Gastrocnemius medialis (tissue), 4 donors: ENCODE measurements at regions not wholly inside any gene's neighbourhood (a gene's known extent, or its start where the extent isn't known, plus 50 kb on each side); places are given as distances from the start of the nearest gene placed in this dataset.
A peak's percentile ranks its signal among the peaks of the same experiment; 100 is the strongest.

Experiments
- ATAC-seq, 2 donors: fragments of 150-250 bp; one replicate each; pipeline ENCODE4 v1.9.1; 2016
- DNase-seq, 2 donors: peaks; one replicate each; pipeline ENCODE4 v3.0.0-alpha.2; 2019
- H3K27ac ChIP-seq, 4 donors: fragments of 200-600 bp; sonication (generic); 1 replicate in 1 of 4; 2 replicates in 3 of 4; pipeline ENCODE4 v1.5.1; 2016 to 2018; ENCODE audit warnings: mild to moderate bottlenecking in 2 of 4, moderate library complexity in 1 of 4
- H3K27me3 ChIP-seq, 3 donors: fragments of 200-600 bp; sonication (generic) in 2 of 3; 1 replicate in 1 of 3; 2 replicates in 2 of 3; pipeline versions ENCODE4 v1.5.1 to v1.6.0; 2016 to 2019; ENCODE audit warnings: mild to moderate bottlenecking in 1 of 3, moderate library complexity in 1 of 3
- H3K36me3 ChIP-seq, 2 donors: fragments of 200-600 bp; sonication (generic) in 1 of 2; one replicate each; pipeline ENCODE4 v1.5.1; 2017 to 2018
- H3K4me1 ChIP-seq, 2 donors: fragments of 200-600 bp; sonication (generic) in 1 of 2; one replicate each; pipeline ENCODE4 v1.5.1; 2016 to 2017; ENCODE audit warnings: mild to moderate bottlenecking in 2 of 2
- H3K4me3 ChIP-seq, 4 donors: fragments of 200-600 bp; sonication (generic) in 3 of 4; 1 replicate in 1 of 4; 2 replicates in 3 of 4; pipeline ENCODE4 v1.5.1; 2016 to 2019; ENCODE audit warnings: mild to moderate bottlenecking in 2 of 4
- H3K9me3 ChIP-seq, 3 donors: fragments of 200-600 bp; sonication (generic) in 2 of 3; 1 replicate in 1 of 3; 2 replicates in 2 of 3; pipeline ENCODE4 v1.5.1; 2016 to 2019
- POLR2A ChIP-seq, 2 donors: fragments of 450-650 bp; IDR thresholded peaks; one replicate each; pipeline ENCODE4 v1.6.1; 2017; ENCODE audit warnings: antibody characterized with exemption in 2 of 2, mild to moderate bottlenecking in 2 of 2, moderate library complexity in 2 of 2
- in situ Hi-C, 4 donors: fragments of 200-750 bp; cut with MboI; loops; one replicate each; pipeline versions ENCODE4 v1.15.0 to v1.8.0; 2017; ENCODE audit warnings: low sequenced_read_pairs in 4 of 4
- intact Hi-C: fragments of 100-400 bp; cut with DNase I; formaldehyde crosslinking; loops from one replicate; pipeline ENCODE4 v1.15.1; 2023; ENCODE audit warnings: low total_unique reads
- TF ChIP-seq, protein P1 (sequence below), 5 experiments: fragments of 450-650 bp in 3 of 5; fragments of 200-600 bp in 2 of 5; sonication (generic) in 2 of 5; IDR thresholded peaks in 4 of 5; conservative IDR thresholded peaks in 1 of 5; 1 replicate in 4 of 5; 2 replicates in 1 of 5; pipeline ENCODE4 v1.5.1; 2016 to 2019; ENCODE audit warnings: antibody characterized with exemption in 5 of 5, mild to moderate bottlenecking in 3 of 5, moderate library complexity in 3 of 5

DNA sequence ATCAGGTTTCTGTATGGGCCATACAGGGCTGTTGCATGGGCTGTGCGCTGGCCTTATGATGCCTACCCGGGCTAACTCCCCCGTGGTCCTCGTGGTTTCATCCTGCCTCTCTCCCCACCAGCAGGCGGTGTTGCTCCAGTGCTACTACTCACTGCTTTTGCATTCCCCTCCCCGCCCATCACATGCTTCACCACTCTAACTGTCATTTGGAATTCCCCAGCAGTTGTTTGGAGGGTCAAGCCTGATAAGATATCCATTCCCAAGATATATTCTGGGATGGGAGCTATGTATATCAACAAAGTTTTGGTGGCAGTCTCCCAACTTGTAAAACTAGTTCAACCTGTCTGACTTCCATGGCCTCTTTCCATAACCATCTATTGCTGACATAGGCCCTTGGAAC lies 233.2 kb upstream of the SOX4 start:
- Histone ChIP-seq H3K27me3 (no peaks in the 10 kb centered on the region), H3K36me3 (no peaks in the 10 kb centered on the region), H3K4me3 (no peak overlapping the region), H3K27ac (no peak overlapping the region), H3K9me3 (no peaks in the 10 kb centered on the region), H3K4me1 (peaks cover 0 to 2% of the 10 kb centered on the region in 2 donors)
- DNase-seq (no peak), ATAC-seq (no peak)
- TF ChIP-seq, protein P1, sequence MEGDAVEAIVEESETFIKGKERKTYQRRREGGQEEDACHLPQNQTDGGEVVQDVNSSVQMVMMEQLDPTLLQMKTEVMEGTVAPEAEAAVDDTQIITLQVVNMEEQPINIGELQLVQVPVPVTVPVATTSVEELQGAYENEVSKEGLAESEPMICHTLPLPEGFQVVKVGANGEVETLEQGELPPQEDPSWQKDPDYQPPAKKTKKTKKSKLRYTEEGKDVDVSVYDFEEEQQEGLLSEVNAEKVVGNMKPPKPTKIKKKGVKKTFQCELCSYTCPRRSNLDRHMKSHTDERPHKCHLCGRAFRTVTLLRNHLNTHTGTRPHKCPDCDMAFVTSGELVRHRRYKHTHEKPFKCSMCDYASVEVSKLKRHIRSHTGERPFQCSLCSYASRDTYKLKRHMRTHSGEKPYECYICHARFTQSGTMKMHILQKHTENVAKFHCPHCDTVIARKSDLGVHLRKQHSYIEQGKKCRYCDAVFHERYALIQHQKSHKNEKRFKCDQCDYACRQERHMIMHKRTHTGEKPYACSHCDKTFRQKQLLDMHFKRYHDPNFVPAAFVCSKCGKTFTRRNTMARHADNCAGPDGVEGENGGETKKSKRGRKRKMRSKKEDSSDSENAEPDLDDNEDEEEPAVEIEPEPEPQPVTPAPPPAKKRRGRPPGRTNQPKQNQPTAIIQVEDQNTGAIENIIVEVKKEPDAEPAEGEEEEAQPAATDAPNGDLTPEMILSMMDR (IDR thresholded peaks at IDR 0.05 in 4 of 5, conservative IDR thresholded peaks at IDR 0.05 in 1 of 5): no peak
- TF ChIP-seq POLR2A (IDR thresholded peaks at IDR 0.05): no peak
- in situ Hi-C loops (no loop called here), intact Hi-C loops (no loop called here)

DNA sequence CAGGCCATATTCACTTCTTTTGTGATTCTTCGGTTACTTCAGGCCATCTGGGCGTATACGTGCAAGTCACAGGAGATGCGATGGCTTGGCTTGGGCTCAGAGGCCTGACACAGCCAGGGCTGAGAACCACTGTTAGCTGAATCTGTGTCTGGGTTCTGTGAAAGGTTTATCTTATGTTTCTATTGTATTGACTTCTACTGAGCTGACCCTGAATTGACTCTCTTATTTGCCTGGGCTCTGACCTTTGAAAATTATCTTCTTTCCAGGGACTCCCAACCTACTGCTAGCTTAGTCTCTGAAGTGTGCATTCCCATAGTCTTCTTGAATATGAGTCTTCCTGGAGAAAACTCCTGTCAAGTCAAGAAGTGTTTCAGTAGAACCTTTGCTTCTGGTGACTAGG lies 226.4 kb upstream of the SOX4 start:
- Histone ChIP-seq H3K27me3 (no peaks in the 10 kb centered on the region), H3K27ac (no peak overlapping the region), H3K9me3 (no peaks in the 10 kb centered on the region), H3K4me3 (no peak overlapping the region), H3K36me3 (no peaks in the 10 kb centered on the region), H3K4me1 (peaks cover 0 to 3% of the 10 kb centered on the region in 2 donors)
- intact Hi-C loops: no loop called here
- TF ChIP-seq, protein P1 (IDR thresholded peaks at IDR 0.05 in 4 of 5, conservative IDR thresholded peaks at IDR 0.05 in 1 of 5): no peak
- no peak for TF ChIP-seq POLR2A (IDR thresholded peaks at IDR 0.05)
- ATAC-seq: no peak
- no peak for DNase-seq
- in situ Hi-C loops: no loop called here

DNA sequence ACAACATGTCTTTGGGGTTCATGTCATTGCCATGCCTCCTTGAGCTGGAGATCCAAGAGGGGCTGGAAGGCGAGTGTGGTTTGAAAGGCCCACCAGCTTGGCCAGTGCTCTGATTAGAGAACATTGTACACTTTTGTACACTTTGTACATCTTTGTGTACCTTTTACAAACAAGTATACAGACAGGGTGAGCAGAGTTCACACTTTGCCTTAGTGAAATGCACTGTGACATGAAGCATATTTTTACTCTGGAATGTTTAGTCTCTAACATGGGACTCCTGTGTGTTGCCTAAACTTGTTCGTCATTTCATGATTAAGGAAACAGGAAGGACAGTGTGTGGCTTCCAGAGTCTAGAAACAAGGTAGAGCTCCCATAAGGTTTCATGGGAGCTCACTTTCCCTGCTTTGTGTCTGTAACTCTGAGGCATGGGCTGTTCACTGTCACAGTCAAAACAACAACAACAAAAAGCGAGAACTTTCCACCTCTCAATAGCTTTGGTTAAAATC lies 225.8 kb upstream of the SOX4 start:
- H3K36me3 ChIP-seq: no peaks in the 10 kb centered on the region
- TF ChIP-seq POLR2A (IDR thresholded peaks at IDR 0.05): no peak
- TF ChIP-seq, protein P1 (IDR thresholded peaks at IDR 0.05 in 4 of 5, conservative IDR thresholded peaks at IDR 0.05 in 1 of 5): no peak
- no peak for ATAC-seq
- H3K27ac ChIP-seq: no peak overlapping the region
- peaks cover 0 to 3% of the 10 kb centered on the region in 2 donors for H3K4me1 ChIP-seq
- H3K27me3 ChIP-seq: no peaks in the 10 kb centered on the region
- no peak overlapping the region for H3K4me3 ChIP-seq
- H3K9me3 ChIP-seq: no peaks in the 10 kb centered on the region
- intact Hi-C loops: no loop called here
- in situ Hi-C loops: no loop called here
- no peak for DNase-seq

DNA sequence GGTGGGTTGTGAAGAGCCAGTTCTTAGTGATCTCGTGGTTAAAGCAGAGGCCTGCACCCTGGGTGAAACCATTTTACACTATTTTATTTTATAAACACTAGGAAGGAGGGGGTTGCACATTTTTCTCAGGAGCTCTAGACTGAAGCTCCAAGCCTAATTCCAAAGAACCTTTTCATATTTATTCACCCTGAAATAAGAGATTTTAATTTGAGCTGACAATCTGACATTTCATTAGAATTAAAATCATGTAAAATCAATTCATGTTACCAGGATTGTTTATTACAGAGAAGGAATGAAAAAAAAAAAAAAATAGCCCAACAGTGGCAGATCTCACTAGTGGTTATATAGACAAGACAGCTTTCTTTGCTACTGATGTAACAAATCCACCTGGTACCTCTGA lies 222.5 kb upstream of the SOX4 start:
- no peak overlapping the region for H3K27ac ChIP-seq
- intact Hi-C loops (no loop called here), in situ Hi-C loops (no loop called here)
- H3K4me3 ChIP-seq: no peak overlapping the region
- DNase-seq (no peak), ATAC-seq (no peak)
- TF ChIP-seq, protein P1 (IDR thresholded peaks at IDR 0.05 in 4 of 5, conservative IDR thresholded peaks at IDR 0.05 in 1 of 5): no peak
- no peak for TF ChIP-seq POLR2A (IDR thresholded peaks at IDR 0.05)
- H3K27me3 ChIP-seq: no peaks in the 10 kb centered on the region
- H3K36me3 ChIP-seq: no peaks in the 10 kb centered on the region
- peaks cover 0 to 3% of the 10 kb centered on the region in 2 donors for H3K4me1 ChIP-seq
- no peaks in the 10 kb centered on the region for H3K9me3 ChIP-seq

DNA sequence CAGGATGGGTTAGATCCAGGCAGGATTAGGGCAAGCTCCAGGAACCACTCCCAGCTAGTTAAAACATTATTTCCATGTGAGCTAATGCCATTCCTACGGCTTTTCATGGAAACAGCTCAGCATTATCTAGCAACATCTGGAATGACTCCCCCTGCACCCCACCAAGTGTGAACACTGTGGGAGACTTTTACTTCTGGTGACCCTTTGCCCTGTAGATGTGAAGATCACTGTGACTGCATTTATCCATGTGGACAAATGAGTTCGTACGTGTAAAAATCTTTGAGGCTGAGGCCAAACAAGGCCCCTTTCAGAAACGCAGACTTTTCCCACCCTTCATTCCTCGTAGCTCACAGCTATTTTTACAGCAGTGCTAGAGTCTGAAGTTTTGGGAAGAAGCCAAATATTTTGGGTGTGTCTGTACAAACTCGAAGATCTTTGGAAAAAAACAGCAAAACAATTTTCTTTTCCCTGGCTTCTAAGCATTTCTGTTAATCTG lies 221.8 kb upstream of the SOX4 start:
- H3K36me3 ChIP-seq: no peaks in the 10 kb centered on the region
- in situ Hi-C loops: no loop called here
- TF ChIP-seq, protein P1 (IDR thresholded peaks at IDR 0.05 in 4 of 5, conservative IDR thresholded peaks at IDR 0.05 in 1 of 5): no peak
- TF ChIP-seq POLR2A (IDR thresholded peaks at IDR 0.05): no peak
- intact Hi-C loops: no loop called here
- DNase-seq (no peak), ATAC-seq (peak; percentile 30 to 47)
- H3K4me1 ChIP-seq: peaks cover 0 to 3% of the 10 kb centered on the region in 2 donors
- H3K27me3 ChIP-seq: no peaks in the 10 kb centered on the region
- H3K27ac ChIP-seq: peak overlapping the region in 1 of 4 donors; percentile 27
- H3K4me3 ChIP-seq: peak overlapping the region in 1 of 4 donors; percentile 4
- no peaks in the 10 kb centered on the region for H3K9me3 ChIP-seq
